Omental fat pad (tissue), 3 donors: ENCODE measurements at regions not wholly inside any gene's neighbourhood (a gene's known extent, or its start where the extent isn't known, plus 50 kb on each side); places are given as distances from the start of the nearest gene placed in this dataset.

Experiments used
- ATAC-seq: fragments of 150-250 bp; one replicate; pipeline ENCODE4 v1.9.1; 2016; ENCODE audit warnings: mild to moderate bottlenecking, moderate library complexity; ENCODE audit not compliant: low FRiP score
- DNase-seq: peaks from one replicate; pipeline ENCODE4 v3.0.0-alpha.2; 2019; ENCODE audit warnings: low spot score
- CTCF ChIP-seq, 3 donors: fragments of 450-650 bp; IDR thresholded peaks; one replicate each; pipeline ENCODE4 v1.5.1; 2016 to 2017; ENCODE audit warnings: antibody characterized with exemption in 3 of 3, mild to moderate bottlenecking in 3 of 3, moderate library complexity in 2 of 3

GRCh38 chr5:62931153-62931950 lies 352.7 kb downstream of the LRRC70 start:
- ATAC-seq (no peak), DNase-seq (no peak)
- TF ChIP-seq CTCF (IDR thresholded peaks at IDR 0.05) = no peak

GRCh38 chr5:62922191-62922590 lies 343.6 kb downstream of the LRRC70 start:
- no peak for DNase-seq
- TF ChIP-seq CTCF (IDR thresholded peaks at IDR 0.05) = no peak
- ATAC-seq = no peak

- no peak for ATAC-seq
- no peak for DNase-seq
- no peak for TF ChIP-seq CTCF (IDR thresholded peaks at IDR 0.05)
Measured at GRCh38 chr5:62920856-62921255, 342.2 kb downstream of the LRRC70 start.

GRCh38 chr5:62909326-62909725 lies 330.7 kb downstream of the LRRC70 start:
- ATAC-seq (no peak), DNase-seq (no peak)
- no peak for TF ChIP-seq CTCF (IDR thresholded peaks at IDR 0.05)

- TF ChIP-seq CTCF (IDR thresholded peaks at IDR 0.05) = no peak
- ATAC-seq = no peak
- no peak for DNase-seq
Measured at GRCh38 chr5:62902126-62902525, 323.5 kb downstream of the LRRC70 start.

GRCh38 chr5:62900976-62901375 lies 322.4 kb downstream of the LRRC70 start:
- DNase-seq (no peak), ATAC-seq (no peak)
- no peak for TF ChIP-seq CTCF (IDR thresholded peaks at IDR 0.05)
